K562 (cell line): ENCODE measurements at regions not wholly inside any gene's neighbourhood (a gene's known extent, or its start where the extent isn't known, plus 50 kb on each side); places are given as distances from the start of the nearest gene placed in this dataset.

Experiments
- BCL6 ChIP-seq: fragments of 250-450 bp; sonication (Bioruptor Pico); IDR thresholded peaks from 2 replicates; pipeline ENCODE4 v1.4.0; 2020
- CTCF ChIP-seq, 3 experiments: IDR thresholded peaks in 2 of 3; conservative IDR thresholded peaks in 1 of 3; 2 replicates each; pipeline ENCODE4 v1.5.1; 2011 to 2012; ENCODE audit warnings: low read length in 3 of 3, mild to moderate bottlenecking in 3 of 3, control low read depth in 2 of 3, improper control_type of control experiment in 1 of 3, inconsistent platforms in 1 of 3, low read depth in 1 of 3, mixed read lengths in 1 of 3, moderate library complexity in 1 of 3; ENCODE audit not compliant: insufficient read depth in 2 of 3
- HDAC3 ChIP-seq: fragments of 450-650 bp; IDR thresholded peaks from 2 replicates; pipeline ENCODE4 v1.6.1; 2018; ENCODE audit warnings: borderline replicate concordance, mild to moderate bottlenecking, moderate library complexity; ENCODE audit not compliant: partially characterized antibody
- MITF ChIP-seq: IDR thresholded peaks from 2 replicates; pipeline ENCODE4 v1.6.1; 2014; ENCODE audit warnings: antibody characterized with exemption
- POLR2A ChIP-seq: fragments of 450-650 bp; conservative IDR thresholded peaks from 2 replicates; pipeline ENCODE4 v1.6.1; 2016
- SAFB2 ChIP-seq: fragments of 200-400 bp; formaldehyde crosslinking; IDR thresholded peaks from 2 replicates; pipeline ENCODE4 v1.6.1; 2018; ENCODE audit warnings: borderline replicate concordance, low read length, low read depth, moderate library complexity; ENCODE audit not compliant: severe bottlenecking
- SLC30A9 ChIP-seq: fragments of 250-450 bp; sonication (Bioruptor Pico); IDR thresholded peaks from 2 replicates; pipeline ENCODE4 v1.8.0; 2022; ENCODE audit warnings: mild to moderate bottlenecking, moderate library complexity

- no peak for TF ChIP-seq SAFB2
- no peak for TF ChIP-seq HDAC3
- no peak for TF ChIP-seq POLR2A
- no peak for TF ChIP-seq CTCF (IDR thresholded peaks at IDR 0.05 in 2 of 3, conservative IDR thresholded peaks at IDR 0.05 in 1 of 3; ENCODE audit: insufficient read depth in 2 of 3, low read depth in 1 of 3, low read length in 3 of 3)
- TF ChIP-seq MITF: no peak
- no peak for TF ChIP-seq BCL6 (CRISPR knock-in tag)
- no peak for TF ChIP-seq SLC30A9 (CRISPR knock-in tag)
Observed at GRCh38 chr9:71514344-71514975, 253.9 kb downstream of the CEMIP2 start.
